ENCODE measurements at regions not wholly inside any gene's neighbourhood (a gene's known extent, or its start where the extent isn't known, plus 50 kb on each side); places are given as distances from the start of the nearest gene placed in this dataset.

DNA sequence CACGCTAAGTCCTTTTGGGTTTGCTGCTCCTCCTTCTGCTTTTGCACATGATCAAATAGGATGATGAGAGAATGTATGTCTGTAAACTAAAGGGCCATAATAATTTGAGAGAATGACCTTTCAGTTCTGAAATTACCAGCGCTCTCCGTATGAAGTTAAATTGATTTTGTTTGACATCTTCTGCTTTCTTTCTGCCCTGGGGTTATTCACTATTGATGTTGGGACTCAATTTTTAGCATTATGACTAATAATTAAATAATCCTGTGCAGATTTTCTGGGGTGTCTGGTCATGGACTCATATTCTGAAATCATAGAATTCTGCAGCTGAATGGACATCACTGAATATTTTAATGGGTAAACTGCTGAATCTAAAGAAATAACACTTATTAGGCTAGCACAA is 423.2 kb downstream of the POM121L12 start:
- TF ChIP-seq, protein P1, sequence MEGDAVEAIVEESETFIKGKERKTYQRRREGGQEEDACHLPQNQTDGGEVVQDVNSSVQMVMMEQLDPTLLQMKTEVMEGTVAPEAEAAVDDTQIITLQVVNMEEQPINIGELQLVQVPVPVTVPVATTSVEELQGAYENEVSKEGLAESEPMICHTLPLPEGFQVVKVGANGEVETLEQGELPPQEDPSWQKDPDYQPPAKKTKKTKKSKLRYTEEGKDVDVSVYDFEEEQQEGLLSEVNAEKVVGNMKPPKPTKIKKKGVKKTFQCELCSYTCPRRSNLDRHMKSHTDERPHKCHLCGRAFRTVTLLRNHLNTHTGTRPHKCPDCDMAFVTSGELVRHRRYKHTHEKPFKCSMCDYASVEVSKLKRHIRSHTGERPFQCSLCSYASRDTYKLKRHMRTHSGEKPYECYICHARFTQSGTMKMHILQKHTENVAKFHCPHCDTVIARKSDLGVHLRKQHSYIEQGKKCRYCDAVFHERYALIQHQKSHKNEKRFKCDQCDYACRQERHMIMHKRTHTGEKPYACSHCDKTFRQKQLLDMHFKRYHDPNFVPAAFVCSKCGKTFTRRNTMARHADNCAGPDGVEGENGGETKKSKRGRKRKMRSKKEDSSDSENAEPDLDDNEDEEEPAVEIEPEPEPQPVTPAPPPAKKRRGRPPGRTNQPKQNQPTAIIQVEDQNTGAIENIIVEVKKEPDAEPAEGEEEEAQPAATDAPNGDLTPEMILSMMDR (IDR thresholded peaks at IDR 0.05), result no peak
- TF ChIP-seq MAZ (IDR thresholded peaks at IDR 0.05; ENCODE audit: borderline replicate concordance, low read depth, low read length) (no peak), BHLHE40 (IDR thresholded peaks at IDR 0.05; ENCODE audit: low read depth, low read length) (no peak), HOXA7 (CRISPR knock-in tag; IDR thresholded peaks at IDR 0.05) (no peak)
- TF ChIP-seq, protein P2, sequence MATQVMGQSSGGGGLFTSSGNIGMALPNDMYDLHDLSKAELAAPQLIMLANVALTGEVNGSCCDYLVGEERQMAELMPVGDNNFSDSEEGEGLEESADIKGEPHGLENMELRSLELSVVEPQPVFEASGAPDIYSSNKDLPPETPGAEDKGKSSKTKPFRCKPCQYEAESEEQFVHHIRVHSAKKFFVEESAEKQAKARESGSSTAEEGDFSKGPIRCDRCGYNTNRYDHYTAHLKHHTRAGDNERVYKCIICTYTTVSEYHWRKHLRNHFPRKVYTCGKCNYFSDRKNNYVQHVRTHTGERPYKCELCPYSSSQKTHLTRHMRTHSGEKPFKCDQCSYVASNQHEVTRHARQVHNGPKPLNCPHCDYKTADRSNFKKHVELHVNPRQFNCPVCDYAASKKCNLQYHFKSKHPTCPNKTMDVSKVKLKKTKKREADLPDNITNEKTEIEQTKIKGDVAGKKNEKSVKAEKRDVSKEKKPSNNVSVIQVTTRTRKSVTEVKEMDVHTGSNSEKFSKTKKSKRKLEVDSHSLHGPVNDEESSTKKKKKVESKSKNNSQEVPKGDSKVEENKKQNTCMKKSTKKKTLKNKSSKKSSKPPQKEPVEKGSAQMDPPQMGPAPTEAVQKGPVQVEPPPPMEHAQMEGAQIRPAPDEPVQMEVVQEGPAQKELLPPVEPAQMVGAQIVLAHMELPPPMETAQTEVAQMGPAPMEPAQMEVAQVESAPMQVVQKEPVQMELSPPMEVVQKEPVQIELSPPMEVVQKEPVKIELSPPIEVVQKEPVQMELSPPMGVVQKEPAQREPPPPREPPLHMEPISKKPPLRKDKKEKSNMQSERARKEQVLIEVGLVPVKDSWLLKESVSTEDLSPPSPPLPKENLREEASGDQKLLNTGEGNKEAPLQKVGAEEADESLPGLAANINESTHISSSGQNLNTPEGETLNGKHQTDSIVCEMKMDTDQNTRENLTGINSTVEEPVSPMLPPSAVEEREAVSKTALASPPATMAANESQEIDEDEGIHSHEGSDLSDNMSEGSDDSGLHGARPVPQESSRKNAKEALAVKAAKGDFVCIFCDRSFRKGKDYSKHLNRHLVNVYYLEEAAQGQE (IDR thresholded peaks at IDR 0.05), result no peak
